ENCODE measurements at regions not wholly inside any gene's neighbourhood (a gene's known extent, or its start where the extent isn't known, plus 50 kb on each side); places are given as distances from the start of the nearest gene placed in this dataset.

DNA sequence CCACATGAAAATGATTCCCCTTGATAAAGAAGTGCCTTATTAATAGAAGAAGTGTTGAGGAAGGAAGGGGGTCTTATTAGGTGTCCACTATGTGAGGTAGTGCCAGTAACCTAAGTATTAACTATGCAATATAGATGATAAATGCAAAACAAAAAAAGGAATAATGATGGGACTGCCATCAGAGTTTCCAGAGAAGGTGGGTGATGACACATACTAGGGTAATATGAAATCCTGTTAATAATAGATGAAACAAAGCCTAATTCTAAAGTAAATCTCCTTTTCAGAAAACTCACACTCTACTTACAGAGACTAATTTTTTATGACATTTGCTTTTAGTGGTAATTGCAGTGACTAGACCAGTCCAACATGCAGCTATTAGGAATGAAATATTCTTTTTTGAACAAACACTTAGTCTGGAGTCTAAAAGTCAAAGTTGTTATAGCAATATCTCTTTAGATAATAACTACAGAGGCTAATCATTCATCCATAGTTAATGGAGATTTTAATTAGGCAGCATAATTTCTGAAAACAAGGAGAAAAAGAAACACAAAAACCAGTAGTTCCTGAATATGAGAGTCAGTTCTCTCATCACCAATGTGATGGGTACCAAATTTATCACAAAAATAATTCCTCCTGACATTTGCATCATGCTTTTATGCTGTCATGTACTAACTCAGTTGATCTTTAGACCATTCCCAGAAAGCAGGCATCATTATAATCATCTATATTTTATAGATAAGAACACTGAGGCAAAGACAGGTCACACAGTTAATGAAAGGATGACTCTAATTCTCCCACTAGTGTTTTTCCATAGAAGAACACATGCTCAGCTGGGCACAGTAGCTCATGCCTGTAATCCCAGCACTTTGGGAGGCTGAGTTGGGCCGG, 208.8 kb upstream of the ARG1 start:
- Mint-ChIP-seq H3K4me1 (ENCODE audit: low read depth) (peaks cover 5% of the 10 kb centered on the region), H3K4me3 (ENCODE audit: unreplicated experiment) (no peak overlapping the region), H3K27ac (ENCODE audit: unreplicated experiment) (no peak overlapping the region), H3K9me3 (ENCODE audit: low read depth) (peaks cover 3% of the 10 kb centered on the region), H3K27me3 (ENCODE audit: low read depth) (peaks cover 7% of the 10 kb centered on the region), H3K36me3 (ENCODE audit: low read depth) (peaks cover under 1% of the 10 kb centered on the region)
- TF ChIP-seq, protein P1, sequence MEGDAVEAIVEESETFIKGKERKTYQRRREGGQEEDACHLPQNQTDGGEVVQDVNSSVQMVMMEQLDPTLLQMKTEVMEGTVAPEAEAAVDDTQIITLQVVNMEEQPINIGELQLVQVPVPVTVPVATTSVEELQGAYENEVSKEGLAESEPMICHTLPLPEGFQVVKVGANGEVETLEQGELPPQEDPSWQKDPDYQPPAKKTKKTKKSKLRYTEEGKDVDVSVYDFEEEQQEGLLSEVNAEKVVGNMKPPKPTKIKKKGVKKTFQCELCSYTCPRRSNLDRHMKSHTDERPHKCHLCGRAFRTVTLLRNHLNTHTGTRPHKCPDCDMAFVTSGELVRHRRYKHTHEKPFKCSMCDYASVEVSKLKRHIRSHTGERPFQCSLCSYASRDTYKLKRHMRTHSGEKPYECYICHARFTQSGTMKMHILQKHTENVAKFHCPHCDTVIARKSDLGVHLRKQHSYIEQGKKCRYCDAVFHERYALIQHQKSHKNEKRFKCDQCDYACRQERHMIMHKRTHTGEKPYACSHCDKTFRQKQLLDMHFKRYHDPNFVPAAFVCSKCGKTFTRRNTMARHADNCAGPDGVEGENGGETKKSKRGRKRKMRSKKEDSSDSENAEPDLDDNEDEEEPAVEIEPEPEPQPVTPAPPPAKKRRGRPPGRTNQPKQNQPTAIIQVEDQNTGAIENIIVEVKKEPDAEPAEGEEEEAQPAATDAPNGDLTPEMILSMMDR (IDR thresholded peaks at IDR 0.05), result no peak
- no peak for DNase-seq (ENCODE audit: low spot score)

DNA sequence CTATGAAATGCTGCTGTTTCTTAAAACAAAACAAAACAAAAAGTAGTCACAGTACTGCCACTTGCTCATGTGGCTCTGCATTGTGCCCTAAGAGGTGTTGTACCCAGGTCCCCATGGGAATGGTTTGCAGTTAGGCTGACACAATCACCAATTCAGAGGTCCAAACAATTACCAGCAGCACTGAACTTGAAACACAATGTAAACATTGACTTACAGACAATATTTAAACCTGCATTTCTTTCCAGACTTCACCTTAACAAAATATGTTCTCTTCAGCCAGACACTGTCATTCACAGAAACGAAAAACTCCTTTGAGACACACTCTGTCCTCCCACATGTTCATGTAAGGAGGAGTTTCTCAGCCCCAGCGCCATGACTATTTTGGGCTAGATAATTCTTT, 206.8 kb upstream of the ARG1 start:
- Mint-ChIP-seq H3K4me3 (ENCODE audit: unreplicated experiment) (no peak overlapping the region), H3K27me3 (ENCODE audit: low read depth) (peaks cover 7% of the 10 kb centered on the region), H3K27ac (ENCODE audit: unreplicated experiment) (no peak overlapping the region), H3K36me3 (ENCODE audit: low read depth) (peaks cover 3% of the 10 kb centered on the region), H3K9me3 (ENCODE audit: low read depth) (no peaks in the 10 kb centered on the region), H3K4me1 (ENCODE audit: low read depth) (peaks cover 5% of the 10 kb centered on the region)
- TF ChIP-seq, protein P1 (IDR thresholded peaks at IDR 0.05), result no peak
- no peak for DNase-seq (ENCODE audit: low spot score)

GRCh38 chr6:131367206-131367873, 205.7 kb upstream of the ARG1 start:
- DNase-seq (ENCODE audit: low spot score), result no peak
- Mint-ChIP-seq H3K9me3 (ENCODE audit: low read depth) (no peaks in the 10 kb centered on the region), H3K4me3 (ENCODE audit: unreplicated experiment) (no peak overlapping the region), H3K27me3 (ENCODE audit: low read depth) (peaks cover 7% of the 10 kb centered on the region), H3K36me3 (ENCODE audit: low read depth) (peaks cover 3% of the 10 kb centered on the region), H3K27ac (ENCODE audit: unreplicated experiment) (no peak overlapping the region), H3K4me1 (ENCODE audit: low read depth) (peaks cover 5% of the 10 kb centered on the region)
- TF ChIP-seq, protein P1 (IDR thresholded peaks at IDR 0.05), result no peak

- Mint-ChIP-seq H3K4me1 (ENCODE audit: low read depth) (peaks cover 5% of the 10 kb centered on the region), H3K27me3 (ENCODE audit: low read depth) (peaks cover 8% of the 10 kb centered on the region), H3K27ac (ENCODE audit: unreplicated experiment) (no peak overlapping the region), H3K9me3 (ENCODE audit: low read depth) (no peaks in the 10 kb centered on the region), H3K4me3 (ENCODE audit: unreplicated experiment) (no peak overlapping the region), H3K36me3 (ENCODE audit: low read depth) (peaks cover 3% of the 10 kb centered on the region)
- no peak for DNase-seq (ENCODE audit: low spot score)
- TF ChIP-seq, protein P1 (IDR thresholded peaks at IDR 0.05), result no peak
These were observed 204.7 kb upstream of the ARG1 start for GRCh38 chr6:131368198-131368911.

- TF ChIP-seq, protein P1 (IDR thresholded peaks at IDR 0.05), result no peak
- no peak for DNase-seq (ENCODE audit: low spot score)
- H3K27ac Mint-ChIP-seq (ENCODE audit: unreplicated experiment), result no peak overlapping the region
- peaks cover 4% of the 10 kb centered on the region for H3K27me3 Mint-ChIP-seq (ENCODE audit: low read depth)
- H3K4me3 Mint-ChIP-seq (ENCODE audit: unreplicated experiment), result no peak overlapping the region
- H3K9me3 Mint-ChIP-seq (ENCODE audit: low read depth), result no peaks in the 10 kb centered on the region
- H3K4me1 Mint-ChIP-seq (ENCODE audit: low read depth), result peaks cover 5% of the 10 kb centered on the region
- H3K36me3 Mint-ChIP-seq (ENCODE audit: low read depth), result peaks cover 3% of the 10 kb centered on the region
These were observed 200.5 kb upstream of the ARG1 start for GRCh38 chr6:131372535-131372934.

All from chondrocyte (in vitro differentiated cells).